ENCODE measurements at regions not wholly inside any gene's neighbourhood (a gene's known extent, or its start where the extent isn't known, plus 50 kb on each side); places are given as distances from the start of the nearest gene placed in this dataset.
"Not testable (repeated sequence)": the region's sequence is repeated elsewhere in the genome, so short reads cannot be mapped to it uniquely, and the experiment has no call there.

GRCh38 chr14:44453433-44454171, 53.5 kb downstream of the FSCB start:
- Mint-ChIP-seq H3K4me3 (ENCODE audit: low read depth) (no peak overlapping the region), H3K9me3 (ENCODE audit: low read depth) (peaks cover 24% of the 10 kb centered on the region), H3K27me3 (no peaks in the 10 kb centered on the region), H3K36me3 (ENCODE audit: insufficient read depth) (peaks cover 2% of the 10 kb centered on the region), H3K4me1 (ENCODE audit: low read depth) (peaks cover 10% of the 10 kb centered on the region), H3K27ac (no peak overlapping the region)
- DNase-seq (ENCODE audit: low spot score, unreplicated experiment) = no peak
- no peak for TF ChIP-seq CTCF (IDR thresholded peaks at IDR 0.05; ENCODE audit: unreplicated experiment)

GRCh38 chr14:44450232-44450631, 56.9 kb downstream of the FSCB start:
- H3K36me3 Mint-ChIP-seq (ENCODE audit: insufficient read depth); H3K4me3 Mint-ChIP-seq (ENCODE audit: low read depth); H3K9me3 Mint-ChIP-seq (ENCODE audit: low read depth); DNase-seq (ENCODE audit: low spot score, unreplicated experiment); H3K27me3 Mint-ChIP-seq: not testable (repeated sequence)
- peak overlapping the region; percentile 67 for H3K27ac Mint-ChIP-seq
- H3K4me1 Mint-ChIP-seq (ENCODE audit: low read depth) = peaks cover 15% of the 10 kb centered on the region

GRCh38 chr14:44449680-44450079, 57.4 kb downstream of the FSCB start:
- peaks cover 2% of the 10 kb centered on the region for H3K36me3 Mint-ChIP-seq (ENCODE audit: insufficient read depth)
- no peak for TF ChIP-seq CTCF (IDR thresholded peaks at IDR 0.05; ENCODE audit: unreplicated experiment)
- H3K9me3 Mint-ChIP-seq (ENCODE audit: low read depth) = peaks cover 9% of the 10 kb centered on the region

DNA sequence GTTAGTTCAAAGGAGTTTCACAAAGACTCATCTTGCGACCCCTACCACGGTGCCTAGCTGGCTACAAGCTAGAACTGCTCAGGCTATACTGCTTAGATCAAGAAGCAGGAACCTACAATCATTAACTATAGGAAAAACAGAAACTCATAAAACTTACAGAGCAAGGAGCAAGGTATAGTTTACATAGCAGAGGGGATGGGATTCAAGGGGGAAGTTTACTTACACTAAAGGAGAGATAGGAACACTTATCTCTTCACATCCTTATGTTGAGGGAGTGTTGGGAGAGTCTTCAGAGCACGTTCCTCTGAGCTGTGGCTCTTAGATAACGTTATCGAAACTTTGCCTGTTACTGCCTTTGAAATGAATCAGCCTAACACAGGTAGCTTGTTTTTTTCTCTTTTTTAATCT, 58.1 kb downstream of the FSCB start:
- Mint-ChIP-seq H3K27ac (peak overlapping the region; percentile 30), H3K27me3 (no peaks in the 10 kb centered on the region), H3K4me1 (ENCODE audit: low read depth) (peaks cover 15% of the 10 kb centered on the region), H3K36me3 (ENCODE audit: insufficient read depth) (peaks cover 2% of the 10 kb centered on the region), H3K4me3 (ENCODE audit: low read depth) (no peak overlapping the region), H3K9me3 (ENCODE audit: low read depth) (peaks cover 9% of the 10 kb centered on the region)
- no peak for DNase-seq (ENCODE audit: low spot score, unreplicated experiment)
- TF ChIP-seq CTCF (IDR thresholded peaks at IDR 0.05; ENCODE audit: unreplicated experiment) = no peak

More at GRCh38 chr14:44449680-44450079, 57.4 kb downstream of the FSCB start:
- no peak overlapping the region for H3K4me3 Mint-ChIP-seq (ENCODE audit: low read depth)
- peaks cover 15% of the 10 kb centered on the region for H3K4me1 Mint-ChIP-seq (ENCODE audit: low read depth)
- DNase-seq (ENCODE audit: low spot score, unreplicated experiment) = no peak
- H3K27ac Mint-ChIP-seq = peak overlapping the region; percentile 67
- no peaks in the 10 kb centered on the region for H3K27me3 Mint-ChIP-seq

GRCh38 chr14:44446965-44447364, 60.1 kb downstream of the FSCB start:
- Mint-ChIP-seq H3K4me1 (ENCODE audit: low read depth) (peaks cover 15% of the 10 kb centered on the region), H3K9me3 (ENCODE audit: low read depth) (peaks cover 9% of the 10 kb centered on the region), H3K4me3 (ENCODE audit: low read depth) (no peak overlapping the region), H3K27me3 (no peaks in the 10 kb centered on the region), H3K36me3 (ENCODE audit: insufficient read depth) (peaks cover 2% of the 10 kb centered on the region), H3K27ac (no peak overlapping the region)
- DNase-seq (ENCODE audit: low spot score, unreplicated experiment) = no peak
- no peak for TF ChIP-seq CTCF (IDR thresholded peaks at IDR 0.05; ENCODE audit: unreplicated experiment)

GRCh38 chr14:44444454-44444853, 62.6 kb downstream of the FSCB start:
- DNase-seq (ENCODE audit: low spot score, unreplicated experiment) = no peak
- Mint-ChIP-seq H3K9me3 (ENCODE audit: low read depth) (peaks cover 12% of the 10 kb centered on the region), H3K27me3 (no peaks in the 10 kb centered on the region), H3K27ac (no peak overlapping the region), H3K4me3 (ENCODE audit: low read depth) (no peak overlapping the region), H3K4me1 (ENCODE audit: low read depth) (peaks cover 14% of the 10 kb centered on the region), H3K36me3 (ENCODE audit: insufficient read depth) (peaks cover 3% of the 10 kb centered on the region)
- TF ChIP-seq CTCF (IDR thresholded peaks at IDR 0.05; ENCODE audit: unreplicated experiment) = no peak
